H9 (cell line): ENCODE measurements at regions not wholly inside any gene's neighbourhood (a gene's known extent, or its start where the extent isn't known, plus 50 kb on each side); places are given as distances from the start of the nearest gene placed in this dataset.

ENCODE experiments used
- DNase-seq: peaks from one replicate; pipeline ENCODE4 v3.0.0-alpha.2; 2017
- H2AFZ ChIP-seq: one replicate; pipeline ENCODE4 v1.6.1; 2013; ENCODE audit warnings: mild to moderate bottlenecking, low read length, control low read depth, moderate library complexity
- H2AK5ac ChIP-seq: 2 replicates; pipeline ENCODE4 v1.6.1; 2013; ENCODE audit warnings: low read length, control low read depth, mixed read lengths; ENCODE audit not compliant: insufficient read length
- H2BK120ac ChIP-seq: one replicate; pipeline ENCODE4 v1.6.1; 2013; ENCODE audit warnings: low read depth, mild to moderate bottlenecking, low read length, control low read depth, inconsistent platforms; ENCODE audit not compliant: poor library complexity, severe bottlenecking
- H2BK12ac ChIP-seq: 2 replicates; pipeline ENCODE4 v1.6.1; 2013; ENCODE audit warnings: low read length, control low read depth, mixed read lengths, low read depth; ENCODE audit not compliant: insufficient read length
- H2BK15ac ChIP-seq: 2 replicates; pipeline ENCODE4 v1.6.1; 2013; ENCODE audit warnings: low read depth, low read length, control low read depth
- H2BK20ac ChIP-seq: one replicate; pipeline ENCODE4 v1.6.1; 2013; ENCODE audit warnings: low read depth, mild to moderate bottlenecking, low read length, control low read depth, inconsistent platforms; ENCODE audit not compliant: poor library complexity, severe bottlenecking
- H2BK5ac ChIP-seq: 2 replicates; pipeline ENCODE4 v1.6.1; 2013; ENCODE audit warnings: low read length, control low read depth, mixed read lengths; ENCODE audit not compliant: insufficient read length
- H3K14ac ChIP-seq: 2 replicates; pipeline ENCODE4 v1.6.1; 2013; ENCODE audit warnings: low read length, control low read depth; ENCODE audit not compliant: insufficient read depth
- H3K18ac ChIP-seq: 2 replicates; pipeline ENCODE4 v1.6.1; 2013; ENCODE audit warnings: low read depth, mild to moderate bottlenecking, mixed read lengths, low read length, control low read depth; ENCODE audit not compliant: insufficient read length
- H3K23ac ChIP-seq: 2 replicates; pipeline ENCODE4 v1.6.1; 2013; ENCODE audit warnings: low read length, control low read depth, mixed read lengths, low read depth; ENCODE audit not compliant: insufficient read length
- H3K23me2 ChIP-seq: 2 replicates; pipeline ENCODE4 v1.6.1; 2013; ENCODE audit warnings: low read depth, mild to moderate bottlenecking, mixed read lengths, low read length, control low read depth; ENCODE audit not compliant: insufficient read length, poor library complexity, severe bottlenecking
- H3K27ac ChIP-seq: 2 replicates; pipeline ENCODE4 v1.5.1; 2013; ENCODE audit warnings: low read length, control low read depth, mixed read lengths, low read depth; ENCODE audit not compliant: insufficient read length
- H3K27me3 ChIP-seq: 2 replicates; pipeline ENCODE4 v1.6.1; 2013; ENCODE audit warnings: low read length, control low read depth, inconsistent platforms; ENCODE audit not compliant: insufficient read depth
- H3K4ac ChIP-seq: 2 replicates; pipeline ENCODE4 v1.6.1; 2013; ENCODE audit warnings: low read depth, mild to moderate bottlenecking, control low read depth, inconsistent platforms, low read length, moderate library complexity
- H3K4me1 ChIP-seq: 2 replicates; pipeline ENCODE4 v1.6.1; 2013; ENCODE audit warnings: low read length, control low read depth, inconsistent platforms; ENCODE audit not compliant: insufficient read depth
- H3K4me2 ChIP-seq: 2 replicates; pipeline ENCODE4 v1.6.1; 2013; ENCODE audit warnings: low read length, control low read depth, mixed read lengths; ENCODE audit not compliant: insufficient read length, insufficient read depth
- H3K56ac ChIP-seq: 2 replicates; pipeline ENCODE4 v1.6.1; 2013; ENCODE audit warnings: low read depth, mild to moderate bottlenecking, mixed read lengths, low read length, control low read depth; ENCODE audit not compliant: insufficient read length
- H3K79me1 ChIP-seq: 2 replicates; pipeline ENCODE4 v1.6.1; 2013; ENCODE audit warnings: low read depth, mild to moderate bottlenecking, moderate library complexity, low read length, control low read depth, inconsistent platforms; ENCODE audit not compliant: insufficient read depth, poor library complexity, severe bottlenecking
- H3K79me2 ChIP-seq: 2 replicates; pipeline ENCODE4 v1.6.1; 2013; ENCODE audit warnings: low read length, control low read depth, inconsistent platforms; ENCODE audit not compliant: insufficient read depth
- H3K9ac ChIP-seq: 2 replicates; pipeline ENCODE4 v1.6.1; 2013; ENCODE audit warnings: low read length, control low read depth, mixed read lengths; ENCODE audit not compliant: insufficient read length; ENCODE audit errors: extremely low read depth
- H3K9me3 ChIP-seq: one replicate; pipeline ENCODE4 v1.6.1; 2013; ENCODE audit warnings: low read depth, low read length, inconsistent platforms; ENCODE audit not compliant: control insufficient read depth
- H3T11ph ChIP-seq: one replicate; pipeline ENCODE4 v1.6.1; 2013; ENCODE audit warnings: mild to moderate bottlenecking, low read length, control low read depth, inconsistent platforms
- H4K20me1 ChIP-seq: one replicate; pipeline ENCODE4 v1.6.1; 2013; ENCODE audit not compliant: control insufficient read depth, insufficient read length, insufficient read depth
- H4K5ac ChIP-seq: 2 replicates; pipeline ENCODE4 v1.6.1; 2013; ENCODE audit warnings: low read depth, mild to moderate bottlenecking, mixed read lengths, low read length, control low read depth; ENCODE audit not compliant: insufficient read length
- H4K8ac ChIP-seq: replicated peaks from 2 replicates; pipeline ENCODE4 v1.6.1; 2013; ENCODE audit warnings: low read length, control low read depth, mixed read lengths, low read depth; ENCODE audit not compliant: insufficient read length
- H4K91ac ChIP-seq: 2 replicates; pipeline ENCODE4 v1.6.1; 2013; ENCODE audit warnings: low read depth, mild to moderate bottlenecking, moderate library complexity, mixed read lengths, low read length, control low read depth; ENCODE audit not compliant: insufficient read length
- H3K27ac Mint-ChIP-seq, 3 experiments: 2 replicates in 2 of 3; 3 replicates in 1 of 3; pipeline ENCODE4 v1.8.0; 2020 to 2021; ENCODE audit warnings: mixed read lengths in 3 of 3, mild to moderate bottlenecking in 1 of 3, moderate library complexity in 1 of 3
- H3K27me3 Mint-ChIP-seq: 2 replicates; pipeline ENCODE4 v1.8.0; 2021; ENCODE audit warnings: low read depth, mild to moderate bottlenecking, moderate library complexity, mixed read lengths
- H3K36me3 Mint-ChIP-seq, 3 experiments: 2 replicates in 2 of 3; 3 replicates in 1 of 3; pipeline ENCODE4 v1.8.0; 2020 to 2021; ENCODE audit warnings: low read depth in 3 of 3, mixed read lengths in 3 of 3; ENCODE audit not compliant: insufficient read depth in 1 of 3
- H3K4me1 Mint-ChIP-seq, 2 experiments: 2 replicates each; pipeline ENCODE4 v1.8.0; 2020; ENCODE audit warnings: mixed read lengths in 2 of 2
- H3K4me3 Mint-ChIP-seq, 2 experiments: 2 replicates in 1 of 2; 3 replicates in 1 of 2; pipeline ENCODE4 v1.8.0; 2020 to 2021; ENCODE audit warnings: mild to moderate bottlenecking in 2 of 2, mixed read lengths in 2 of 2, moderate library complexity in 1 of 2
- H3K9me3 Mint-ChIP-seq, 2 experiments: 2 replicates in 1 of 2; 3 replicates in 1 of 2; pipeline ENCODE4 v1.8.0; 2020; ENCODE audit warnings: mild to moderate bottlenecking in 2 of 2, mixed read lengths in 2 of 2, moderate library complexity in 1 of 2
- WGBS: extraction: QIAGEN DNeasy Blood & Tissue Kit; methylation state at CpG from one replicate; pipeline ENCODE4 v1.1.7; 2013; ENCODE audit warnings: missing lambda C conversion rate, low lambda C conversion rate, mixed read lengths; ENCODE audit not compliant: insufficient read length; ENCODE audit errors: extremely low coverage; 5-methylcytosine and 5-hydroxymethylcytosine counted together
- TF ChIP-seq, protein P1 (sequence below): fragments of 200-600 bp; sonication (generic); conservative IDR thresholded peaks from 3 replicates; pipeline ENCODE4 v1.8.0; 2021; ENCODE audit warnings: antibody characterized with exemption, mild to moderate bottlenecking

DNA sequence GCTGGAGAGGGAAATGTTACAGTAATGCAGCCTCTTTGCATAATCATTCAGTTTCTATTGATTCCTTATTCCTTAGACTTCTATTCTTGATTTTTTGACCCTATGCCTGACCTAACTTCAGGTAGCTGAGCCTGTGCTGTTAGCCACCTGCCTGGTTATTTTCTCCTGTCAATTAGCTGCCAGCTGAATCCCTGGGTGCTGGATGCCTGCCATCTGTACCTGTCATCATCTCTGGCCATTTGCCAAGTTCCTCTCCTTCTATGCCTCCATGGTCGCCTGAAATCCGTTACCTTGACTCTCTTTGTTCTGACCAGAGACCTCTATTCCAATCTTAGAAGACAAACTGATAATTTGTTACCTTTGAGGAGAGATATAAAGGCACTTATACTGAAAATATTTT is 178.3 kb downstream of the CAVIN4 start:
- Histone ChIP-seq H3K23me2 (no peaks in the 10 kb centered on the region), H3K79me1 (no peaks in the 10 kb centered on the region), H3K27ac (no peak overlapping the region), H3K79me2 (no peaks in the 10 kb centered on the region), H4K5ac (no peak overlapping the region), H3K18ac (no peak overlapping the region), H3K4ac (no peak overlapping the region), H3K27me3 (no peaks in the 10 kb centered on the region), H2BK15ac (no peak overlapping the region), H3T11ph (no peak overlapping the region), H2AK5ac (no peak overlapping the region), H4K91ac (no peak overlapping the region), H3K4me2 (no peak overlapping the region), H3K14ac (no peak overlapping the region), H4K8ac (no peak overlapping the region), H2BK120ac (no peak overlapping the region), H3K56ac (no peak overlapping the region), H2BK20ac (no peak overlapping the region), H2BK5ac (no peak overlapping the region), H3K9me3 (no peaks in the 10 kb centered on the region), H3K23ac (no peak overlapping the region), H2BK12ac (no peak overlapping the region), H3K9ac (no peak overlapping the region), H2AFZ (no peak overlapping the region), H4K20me1 (no peaks in the 10 kb centered on the region), H3K4me1 (no peaks in the 10 kb centered on the region)
- Mint-ChIP-seq H3K4me3 (no peak overlapping the region), H3K36me3 (peaks cover 0 to 13% (median 2%) of the 10 kb centered on the region in 3 experiments; a peak in 2 of 7 replicates), H3K9me3 (peaks cover 10 to 12% of the 10 kb centered on the region in 2 experiments; a peak in 4 of 5 replicates), H3K4me1 (no peaks in the 10 kb centered on the region), H3K27me3 (no peaks in the 10 kb centered on the region; the same call in 1 of the 2 replicates), H3K27ac (no peak overlapping the region)
- DNase-seq: no peak
- TF ChIP-seq, protein P1, sequence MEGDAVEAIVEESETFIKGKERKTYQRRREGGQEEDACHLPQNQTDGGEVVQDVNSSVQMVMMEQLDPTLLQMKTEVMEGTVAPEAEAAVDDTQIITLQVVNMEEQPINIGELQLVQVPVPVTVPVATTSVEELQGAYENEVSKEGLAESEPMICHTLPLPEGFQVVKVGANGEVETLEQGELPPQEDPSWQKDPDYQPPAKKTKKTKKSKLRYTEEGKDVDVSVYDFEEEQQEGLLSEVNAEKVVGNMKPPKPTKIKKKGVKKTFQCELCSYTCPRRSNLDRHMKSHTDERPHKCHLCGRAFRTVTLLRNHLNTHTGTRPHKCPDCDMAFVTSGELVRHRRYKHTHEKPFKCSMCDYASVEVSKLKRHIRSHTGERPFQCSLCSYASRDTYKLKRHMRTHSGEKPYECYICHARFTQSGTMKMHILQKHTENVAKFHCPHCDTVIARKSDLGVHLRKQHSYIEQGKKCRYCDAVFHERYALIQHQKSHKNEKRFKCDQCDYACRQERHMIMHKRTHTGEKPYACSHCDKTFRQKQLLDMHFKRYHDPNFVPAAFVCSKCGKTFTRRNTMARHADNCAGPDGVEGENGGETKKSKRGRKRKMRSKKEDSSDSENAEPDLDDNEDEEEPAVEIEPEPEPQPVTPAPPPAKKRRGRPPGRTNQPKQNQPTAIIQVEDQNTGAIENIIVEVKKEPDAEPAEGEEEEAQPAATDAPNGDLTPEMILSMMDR: no peak
- no CpG with 5 or more reads among the region's 2 CpGs for WGBS
